ENCODE measurements at regions not wholly inside any gene's neighbourhood (a gene's known extent, or its start where the extent isn't known, plus 50 kb on each side); places are given as distances from the start of the nearest gene placed in this dataset.
"Not testable (repeated sequence)": the region's sequence is repeated elsewhere in the genome, so short reads cannot be mapped to it uniquely, and the experiment has no call there.

- intact Hi-C loops (cut with micrococcal nuclease); H3K4me1 ChIP-seq (ENCODE audit: insufficient read depth, low read length); POLR2A ChIA-PET (ENCODE audit: partially characterized antibody); H3K4me3 ChIP-seq (ENCODE audit: low read length in 2 of 2); H3K9me3 ChIP-seq (ENCODE audit: control insufficient read depth in 1 of 2, low read length in 2 of 2); H3K27ac Mint-ChIP-seq; H3K27ac ChIP-seq (ENCODE audit: low read depth, low read length); H3K4me1 Mint-ChIP-seq; H3K36me3 Mint-ChIP-seq; DNase-seq; H3K27me3 Mint-ChIP-seq; H3K27me3 ChIP-seq (ENCODE audit: insufficient read depth, low read length); H3K36me3 ChIP-seq (ENCODE audit: insufficient read depth, low read length); H3K4me3 Mint-ChIP-seq; CTCF ChIA-PET (ENCODE audit: partially characterized antibody): not testable (repeated sequence)
- peaks cover 2 to 72% (median 44%) of the 10 kb centered on the region in 8 donors for H3K9me3 Mint-ChIP-seq
Observed at GRCh38 chr22:11600161-11600560, 3927.8 kb upstream of the OR11H1 start.

GRCh38 chr22:11600896-11601890 is 3926.8 kb upstream of the OR11H1 start:
- H3K9me3 ChIP-seq (ENCODE audit: control insufficient read depth in 1 of 2, low read length in 2 of 2); H3K27ac ChIP-seq (ENCODE audit: low read depth, low read length); DNase-seq; H3K36me3 ChIP-seq (ENCODE audit: insufficient read depth, low read length); CTCF ChIA-PET (ENCODE audit: partially characterized antibody); H3K4me3 Mint-ChIP-seq; H3K4me1 ChIP-seq (ENCODE audit: insufficient read depth, low read length); H3K27me3 ChIP-seq (ENCODE audit: insufficient read depth, low read length); H3K27me3 Mint-ChIP-seq; H3K27ac Mint-ChIP-seq; POLR2A ChIA-PET (ENCODE audit: partially characterized antibody); intact Hi-C loops (cut with micrococcal nuclease); H3K36me3 Mint-ChIP-seq; H3K4me1 Mint-ChIP-seq; H3K4me3 ChIP-seq (ENCODE audit: low read length in 2 of 2): not testable (repeated sequence)
- peaks cover 2 to 75% (median 44%) of the 10 kb centered on the region in 8 donors for H3K9me3 Mint-ChIP-seq

GRCh38 chr22:11604635-11605395 is 3923.2 kb upstream of the OR11H1 start:
- intact Hi-C loops (cut with micrococcal nuclease); DNase-seq; H3K36me3 ChIP-seq (ENCODE audit: insufficient read depth, low read length); H3K27ac ChIP-seq (ENCODE audit: low read depth, low read length); H3K27ac Mint-ChIP-seq; H3K27me3 ChIP-seq (ENCODE audit: insufficient read depth, low read length); CTCF ChIA-PET (ENCODE audit: partially characterized antibody); H3K4me3 Mint-ChIP-seq; H3K36me3 Mint-ChIP-seq; H3K9me3 ChIP-seq (ENCODE audit: control insufficient read depth in 1 of 2, low read length in 2 of 2); H3K4me3 ChIP-seq (ENCODE audit: low read length in 2 of 2); H3K4me1 ChIP-seq (ENCODE audit: insufficient read depth, low read length); H3K27me3 Mint-ChIP-seq; H3K4me1 Mint-ChIP-seq; POLR2A ChIA-PET (ENCODE audit: partially characterized antibody): not testable (repeated sequence)
- peaks cover 3 to 73% (median 43%) of the 10 kb centered on the region in 8 donors for H3K9me3 Mint-ChIP-seq

GRCh38 chr22:11605468-11605981 is 3922.5 kb upstream of the OR11H1 start:
- Histone ChIP-seq H3K27ac (ENCODE audit: low read depth, low read length) (no peak overlapping the region), H3K4me3 (ENCODE audit: low read length in 2 of 2) (no peak overlapping the region), H3K36me3 (ENCODE audit: insufficient read depth, low read length) (no peaks in the 10 kb centered on the region), H3K27me3 (ENCODE audit: insufficient read depth, low read length) (no peaks in the 10 kb centered on the region), H3K9me3 (ENCODE audit: control insufficient read depth in 1 of 2, low read length in 2 of 2) (no peaks in the 10 kb centered on the region), H3K4me1 (ENCODE audit: insufficient read depth, low read length) (no peaks in the 10 kb centered on the region)
- peaks cover 0 to 4% of the 10 kb centered on the region in 2 donors for H3K36me3 Mint-ChIP-seq
- H3K4me1 Mint-ChIP-seq = no peaks in the 10 kb centered on the region
- H3K9me3 Mint-ChIP-seq = peaks cover 9 to 76% (median 46%) of the 10 kb centered on the region in 8 donors
- CTCF ChIA-PET (ENCODE audit: partially characterized antibody) = no interaction called here
- POLR2A ChIA-PET (ENCODE audit: partially characterized antibody) = no interaction called here
- H3K27ac Mint-ChIP-seq = no peak overlapping the region
- H3K4me3 Mint-ChIP-seq = no peak overlapping the region
- DNase-seq = no peak
- no peaks in the 10 kb centered on the region for H3K27me3 Mint-ChIP-seq
- intact Hi-C loops (cut with micrococcal nuclease) = no loop called here

- POLR2A ChIA-PET (ENCODE audit: partially characterized antibody); H3K4me3 ChIP-seq (ENCODE audit: low read length in 2 of 2); H3K27ac ChIP-seq (ENCODE audit: low read depth, low read length); H3K4me1 ChIP-seq (ENCODE audit: insufficient read depth, low read length); intact Hi-C loops (cut with micrococcal nuclease); H3K27me3 Mint-ChIP-seq; CTCF ChIA-PET (ENCODE audit: partially characterized antibody); H3K27me3 ChIP-seq (ENCODE audit: insufficient read depth, low read length); DNase-seq; H3K9me3 ChIP-seq (ENCODE audit: control insufficient read depth in 1 of 2, low read length in 2 of 2); H3K36me3 ChIP-seq (ENCODE audit: insufficient read depth, low read length); H3K27ac Mint-ChIP-seq; H3K36me3 Mint-ChIP-seq; H3K4me3 Mint-ChIP-seq; H3K4me1 Mint-ChIP-seq: not testable (repeated sequence)
- H3K9me3 Mint-ChIP-seq = peaks cover 11 to 77% (median 49%) of the 10 kb centered on the region in 8 donors
Observed at GRCh38 chr22:11606047-11607000, 3921.7 kb upstream of the OR11H1 start.

GRCh38 chr22:11607215-11607614 is 3920.8 kb upstream of the OR11H1 start:
- CTCF ChIA-PET (ENCODE audit: partially characterized antibody); H3K9me3 ChIP-seq (ENCODE audit: control insufficient read depth in 1 of 2, low read length in 2 of 2); H3K4me1 Mint-ChIP-seq; H3K27me3 Mint-ChIP-seq; H3K36me3 Mint-ChIP-seq; H3K27me3 ChIP-seq (ENCODE audit: insufficient read depth, low read length); POLR2A ChIA-PET (ENCODE audit: partially characterized antibody); H3K27ac Mint-ChIP-seq; H3K36me3 ChIP-seq (ENCODE audit: insufficient read depth, low read length); H3K4me3 Mint-ChIP-seq; H3K4me1 ChIP-seq (ENCODE audit: insufficient read depth, low read length); H3K27ac ChIP-seq (ENCODE audit: low read depth, low read length); intact Hi-C loops (cut with micrococcal nuclease); H3K4me3 ChIP-seq (ENCODE audit: low read length in 2 of 2); DNase-seq: not testable (repeated sequence)
- peaks cover 13 to 80% (median 49%) of the 10 kb centered on the region in 8 donors for H3K9me3 Mint-ChIP-seq

GRCh38 chr22:11608486-11608885 is 3919.5 kb upstream of the OR11H1 start:
- CTCF ChIA-PET (ENCODE audit: partially characterized antibody); POLR2A ChIA-PET (ENCODE audit: partially characterized antibody); H3K9me3 ChIP-seq (ENCODE audit: control insufficient read depth in 1 of 2, low read length in 2 of 2); H3K36me3 Mint-ChIP-seq; H3K27me3 Mint-ChIP-seq; DNase-seq; intact Hi-C loops (cut with micrococcal nuclease); H3K4me1 Mint-ChIP-seq; H3K27me3 ChIP-seq (ENCODE audit: insufficient read depth, low read length); H3K27ac ChIP-seq (ENCODE audit: low read depth, low read length); H3K4me3 ChIP-seq (ENCODE audit: low read length in 2 of 2); H3K36me3 ChIP-seq (ENCODE audit: insufficient read depth, low read length); H3K4me1 ChIP-seq (ENCODE audit: insufficient read depth, low read length); H3K27ac Mint-ChIP-seq; H3K4me3 Mint-ChIP-seq: not testable (repeated sequence)
- peaks cover 17 to 86% (median 53%) of the 10 kb centered on the region in 8 donors for H3K9me3 Mint-ChIP-seq
